Right lung (tissue), 2 donors: ENCODE measurements at regions not wholly inside any gene's neighbourhood (a gene's known extent, or its start where the extent isn't known, plus 50 kb on each side); places are given as distances from the start of the nearest gene placed in this dataset.
"Not testable (repeated sequence)": the region's sequence is repeated elsewhere in the genome, so short reads cannot be mapped to it uniquely, and the experiment has no call there.

Experiments
- DNase-seq, 2 donors: peaks; one replicate each; pipeline ENCODE4 v3.0.0-alpha.2; 2013

GRCh38 chr1:96865731-96866685 lies 144.4 kb downstream of the PTBP2 start:
- peak; percentile 88 to 93 for DNase-seq

DNA sequence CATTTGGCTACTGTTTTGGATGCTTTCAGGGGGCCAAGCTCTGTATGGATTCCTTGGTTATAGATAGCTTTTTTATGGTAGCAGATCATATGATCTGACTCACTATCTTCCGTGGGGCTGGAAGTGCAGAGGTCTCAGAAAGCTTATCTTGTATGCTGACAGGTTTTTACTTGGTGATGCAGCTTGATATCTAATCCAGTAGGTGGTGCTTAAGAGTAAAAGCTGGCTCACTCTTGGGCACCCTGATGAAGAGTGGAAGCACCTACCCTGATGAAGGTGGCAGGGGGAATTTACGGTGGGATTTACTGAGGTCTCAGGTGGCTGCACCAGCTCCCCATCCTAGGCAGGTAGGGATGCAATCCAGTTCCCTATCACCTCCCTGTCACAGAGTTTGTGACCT lies 151.2 kb downstream of the PTBP2 start:
- DNase-seq: no peak

DNA sequence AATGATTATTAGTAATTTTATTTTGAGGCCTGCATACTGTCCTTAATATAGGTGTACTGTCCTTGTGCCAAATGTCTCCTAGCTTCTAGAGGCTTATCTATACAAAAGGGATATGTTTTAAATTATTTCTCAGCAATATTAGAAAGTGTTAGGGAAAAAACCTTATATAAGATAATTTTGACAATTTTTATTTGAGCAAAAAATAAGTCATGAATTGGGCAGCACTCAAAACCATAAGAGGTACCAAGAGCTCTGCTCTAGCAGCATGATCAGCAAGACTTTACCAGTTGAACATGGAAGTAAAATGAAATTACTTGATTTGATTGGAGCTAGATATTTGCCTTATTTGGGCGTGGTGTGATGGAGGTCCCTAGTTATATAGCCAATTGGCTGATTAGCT lies 157.1 kb downstream of the PTBP2 start:
- no peak for DNase-seq

DNA sequence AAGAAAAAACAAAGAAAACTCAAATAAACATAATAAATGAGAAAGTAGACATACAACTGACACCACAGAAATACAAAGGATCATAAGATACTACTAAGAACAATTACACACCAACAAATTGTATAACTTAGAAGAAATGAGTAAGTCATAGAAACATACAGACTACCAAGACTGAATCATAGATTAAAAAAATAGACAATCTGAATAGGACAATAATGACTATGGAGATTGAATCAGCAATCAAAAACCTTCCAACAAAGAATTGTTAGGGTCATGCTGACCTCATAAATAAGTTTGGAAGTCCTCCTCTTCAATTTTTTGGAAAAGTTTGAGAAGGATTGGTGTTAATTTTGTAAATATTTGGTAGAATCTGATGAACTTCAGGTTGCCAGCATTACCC lies 159.0 kb downstream of the PTBP2 start:
- no peak for DNase-seq

- DNase-seq: no peak
Measured at GRCh38 chr1:96882096-96882495, 160.5 kb downstream of the PTBP2 start.

GRCh38 chr1:96886474-96886873 lies 164.9 kb downstream of the PTBP2 start:
- DNase-seq: no peak

DNA sequence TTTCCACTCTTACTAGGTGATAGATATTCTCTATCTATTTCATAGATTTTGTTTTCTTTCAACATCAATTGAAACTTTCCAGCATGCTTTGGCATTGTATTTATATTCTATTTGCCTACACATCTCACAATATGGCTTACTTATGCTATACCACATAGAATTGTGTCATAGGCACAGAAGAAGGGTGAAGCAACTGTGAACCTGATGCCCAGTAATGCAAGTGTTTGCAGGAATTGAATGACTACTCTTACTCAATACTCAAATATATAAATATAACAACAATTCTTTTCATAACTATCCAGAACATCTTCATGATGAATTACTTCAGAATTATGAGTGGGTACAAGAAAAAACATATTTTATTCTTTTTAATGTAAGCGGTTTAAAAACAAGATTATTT lies 165.9 kb downstream of the PTBP2 start:
- no peak for DNase-seq

GRCh38 chr1:96901783-96902363 lies 180.3 kb downstream of the PTBP2 start:
- DNase-seq: no peak

DNA sequence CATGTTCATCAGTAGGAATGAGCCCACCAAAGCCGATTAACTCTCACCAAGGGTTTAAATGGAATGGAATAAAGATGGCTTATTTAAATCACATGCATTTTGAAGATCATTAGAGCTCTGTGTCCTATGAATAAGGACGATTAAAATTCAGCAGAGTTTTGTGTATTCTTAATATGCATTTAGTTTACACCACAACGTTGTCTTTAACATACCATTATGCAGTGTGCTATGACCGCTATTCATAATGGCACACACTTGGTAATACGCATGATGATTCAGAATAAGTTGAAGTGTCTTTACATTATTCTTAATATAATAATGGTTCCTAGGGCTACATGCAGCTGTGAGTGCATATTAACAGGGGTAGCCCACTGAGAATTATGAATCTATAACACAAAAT lies 190.7 kb downstream of the PTBP2 start:
- DNase-seq: no peak

DNA sequence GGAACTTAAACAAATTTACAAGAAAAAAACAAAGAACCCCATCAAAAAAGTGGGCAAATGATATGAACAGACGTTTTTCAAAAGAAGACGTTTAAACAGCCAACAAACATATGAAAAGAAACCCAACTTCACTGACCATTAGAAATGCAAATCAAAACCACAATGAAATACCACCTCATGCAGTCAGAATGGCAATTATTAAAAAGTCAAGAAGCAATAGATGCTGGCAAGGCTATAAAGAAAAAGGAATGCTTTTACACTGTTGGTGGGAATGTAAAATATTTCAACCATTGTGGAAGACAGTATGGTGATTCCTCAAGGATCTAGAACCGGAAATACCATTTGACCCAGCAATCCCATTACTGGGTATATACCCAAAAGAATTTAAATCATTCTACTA lies 194.1 kb downstream of the PTBP2 start:
- DNase-seq: not testable (repeated sequence)

DNA sequence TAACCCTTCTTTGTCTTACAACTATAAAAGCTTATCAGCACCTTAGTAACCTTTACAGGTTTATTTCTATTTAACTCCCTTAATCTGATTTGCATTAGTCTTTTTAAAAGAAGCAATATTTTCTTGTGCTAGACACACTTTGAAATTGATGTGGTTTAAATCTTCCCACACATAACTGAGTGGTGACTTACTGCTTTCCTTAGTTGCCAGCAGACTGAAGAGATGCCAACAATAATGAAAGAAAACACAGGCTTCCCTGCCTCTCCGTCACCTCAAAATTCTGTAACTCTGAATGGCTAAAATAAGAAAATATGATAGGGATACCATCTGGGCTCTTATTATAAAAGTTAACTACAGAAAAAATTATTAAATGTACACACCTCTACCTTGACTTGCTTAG lies 196.8 kb downstream of the PTBP2 start:
- no peak for DNase-seq

- no peak for DNase-seq
Measured at GRCh38 chr1:96922181-96922580, 200.6 kb downstream of the PTBP2 start.

GRCh38 chr1:96923753-96924152 lies 202.2 kb downstream of the PTBP2 start:
- DNase-seq: no peak

DNA sequence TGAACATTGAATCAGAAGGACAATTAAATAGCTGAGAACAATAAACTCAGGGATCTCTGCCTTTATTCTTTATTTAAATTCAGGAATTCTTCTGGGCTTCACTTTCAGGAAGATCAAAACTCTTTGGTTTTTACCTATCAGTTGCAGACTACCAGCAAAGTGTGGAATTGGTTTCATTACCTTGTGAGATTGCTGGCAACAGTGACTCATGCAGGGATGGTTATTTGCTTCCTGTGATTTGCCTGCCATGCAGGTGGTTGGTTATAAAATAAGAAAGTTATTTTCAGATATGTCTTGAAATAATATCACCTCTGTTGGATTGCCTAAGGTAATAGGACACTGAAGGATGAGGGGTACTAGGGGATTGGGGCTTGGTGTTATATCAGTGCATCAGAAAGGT lies 204.6 kb downstream of the PTBP2 start:
- DNase-seq: no peak

- no peak for DNase-seq
Measured at GRCh38 chr1:96927125-96927524, 205.5 kb downstream of the PTBP2 start.

DNA sequence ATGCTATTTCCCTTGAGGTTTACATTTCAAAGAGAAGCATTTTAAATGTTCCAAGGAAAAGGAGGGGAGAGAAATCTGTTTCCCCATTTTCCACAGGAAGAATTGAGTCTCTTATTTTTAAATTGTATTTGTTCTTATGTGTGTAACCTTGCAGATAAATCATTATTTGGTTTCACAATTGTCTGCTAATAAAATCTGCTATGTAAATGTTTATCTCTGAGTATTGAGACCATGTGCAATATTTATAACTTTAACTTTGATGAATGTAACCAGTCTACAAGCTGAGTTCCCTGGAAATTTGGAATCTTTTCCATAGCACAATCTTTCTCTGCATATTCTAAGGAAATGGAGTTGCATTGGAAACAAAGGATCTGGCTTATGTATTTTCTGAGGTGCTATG lies 209.6 kb downstream of the PTBP2 start:
- DNase-seq: no peak

DNA sequence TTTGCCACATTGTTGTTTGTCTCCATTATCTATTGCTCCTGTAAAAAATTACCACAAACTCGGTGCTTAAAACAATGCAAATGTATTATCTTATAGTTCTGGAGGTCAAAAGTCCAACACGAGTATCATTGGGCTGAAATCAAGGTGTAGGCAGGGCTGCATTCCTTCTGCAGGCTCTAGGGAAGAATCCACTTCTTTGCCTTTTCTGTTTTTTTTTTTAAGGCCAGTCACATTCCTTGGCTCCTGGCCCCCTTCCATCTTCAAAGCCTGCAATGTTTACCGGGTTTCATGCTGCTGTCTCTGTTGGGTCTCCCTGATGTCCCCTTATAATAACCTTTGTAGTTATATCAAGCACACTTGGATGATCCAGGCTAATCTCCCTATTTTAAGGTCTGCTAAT lies 212.7 kb downstream of the PTBP2 start:
- no peak for DNase-seq

DNA sequence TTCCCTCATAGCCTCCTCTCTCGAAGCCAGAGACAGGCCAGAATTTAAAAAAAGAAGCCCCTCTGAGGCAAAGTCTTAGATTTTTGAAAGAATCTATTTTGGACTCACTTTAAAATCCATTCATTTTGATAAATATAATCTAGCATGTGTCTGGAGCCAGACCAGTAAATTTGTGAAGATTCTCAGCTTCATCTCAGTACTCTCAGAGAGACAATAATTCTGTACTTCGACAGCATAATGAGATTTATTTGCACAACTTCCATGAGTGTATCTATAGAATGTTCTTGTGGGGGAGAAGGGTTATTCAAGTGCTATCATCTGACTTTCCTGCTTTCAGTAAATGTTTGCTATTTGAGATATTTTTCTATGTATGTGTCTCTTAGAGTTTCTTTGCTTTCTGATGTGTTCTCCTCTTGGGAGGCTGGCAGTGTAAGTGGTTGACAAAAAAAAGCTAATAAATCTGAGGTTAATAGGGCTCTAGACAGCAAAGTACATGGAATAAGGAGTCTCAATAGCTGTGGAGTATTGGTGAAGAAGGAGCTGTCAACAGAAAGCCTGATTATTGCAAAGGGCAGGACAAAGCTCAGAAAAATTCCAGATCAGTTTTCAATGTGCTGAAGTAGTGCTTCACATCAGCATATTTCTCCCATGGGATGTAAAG lies 223.0 kb downstream of the PTBP2 start:
- DNase-seq: no peak

DNA sequence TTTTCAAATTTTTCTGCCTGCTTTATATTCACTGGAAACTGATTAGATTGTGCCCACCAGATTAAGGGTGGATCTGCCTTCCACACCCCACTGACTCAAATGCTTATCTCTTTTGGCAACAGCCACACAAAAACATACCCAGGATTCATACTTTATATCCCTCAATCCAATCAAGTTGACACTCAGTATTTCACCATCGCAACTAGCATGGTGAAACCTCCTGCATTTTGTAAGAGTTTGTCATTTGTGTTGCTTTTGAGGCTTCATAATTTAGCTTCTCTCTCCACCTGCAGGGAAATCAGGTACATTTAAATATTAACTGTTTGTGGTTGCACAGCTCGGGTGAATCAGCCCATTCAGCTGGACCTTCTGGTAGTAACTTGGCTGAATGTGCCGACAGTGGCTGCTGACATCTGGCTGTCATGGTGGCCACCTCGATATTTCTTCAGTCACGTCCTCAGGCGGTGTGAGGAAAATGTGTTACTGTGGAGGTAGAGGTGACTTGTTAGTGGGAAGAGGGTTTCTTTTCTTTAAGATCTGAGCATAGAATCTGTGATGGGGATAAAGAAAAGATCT lies 224.0 kb downstream of the PTBP2 start:
- no peak for DNase-seq

GRCh38 chr1:96955307-96956012 lies 233.9 kb downstream of the PTBP2 start:
- no peak for DNase-seq

- no peak for DNase-seq
Measured at GRCh38 chr1:96962216-96962615, 240.6 kb downstream of the PTBP2 start.

- DNase-seq: no peak
Measured at GRCh38 chr1:96962751-96963211, 241.2 kb downstream of the PTBP2 start.
